Left ventricle myocardium inferior (tissue), 1 donor: ENCODE measurements at regions not wholly inside any gene's neighbourhood (a gene's known extent, or its start where the extent isn't known, plus 50 kb on each side); places are given as distances from the start of the nearest gene placed in this dataset.
"Not testable (repeated sequence)": the region's sequence is repeated elsewhere in the genome, so short reads cannot be mapped to it uniquely, and the experiment has no call there.

Source experiments
- DNase-seq: peaks from one replicate; pipeline ENCODE4 v3.0.0-alpha.2; 2020
- H3K27ac ChIP-seq: fragments of 200-600 bp; replicated peaks from 2 replicates; pipeline ENCODE4 v1.8.0; 2021
- H3K27me3 ChIP-seq: fragments of 200-600 bp; 2 replicates; pipeline ENCODE4 v1.8.0; 2021; ENCODE audit warnings: low read depth
- H3K36me3 ChIP-seq: fragments of 200-600 bp; 2 replicates; pipeline ENCODE4 v1.8.0; 2021
- H3K4me1 ChIP-seq: fragments of 200-600 bp; 2 replicates; pipeline ENCODE4 v1.8.0; 2021
- H3K4me3 ChIP-seq: fragments of 200-600 bp; 2 replicates; pipeline ENCODE4 v1.8.0; 2021; ENCODE audit warnings: mild to moderate bottlenecking, moderate library complexity
- H3K9me3 ChIP-seq: fragments of 200-600 bp; replicated peaks from 2 replicates; pipeline ENCODE4 v1.8.0; 2021
- intact Hi-C: fragments of 100-400 bp; cut with micrococcal nuclease; formaldehyde crosslinking; loops from one replicate; pipeline ENCODE4 v1.11.0; 2022
- TF ChIP-seq, protein P1 (sequence below): fragments of 200-600 bp; IDR thresholded peaks from 2 replicates; pipeline ENCODE4 v1.8.0; 2021; ENCODE audit warnings: antibody characterized with exemption, mild to moderate bottlenecking, borderline replicate concordance
- donor health status: DM: no; HTN: yes; CAD: no; lungs with severe emphysema.

DNA sequence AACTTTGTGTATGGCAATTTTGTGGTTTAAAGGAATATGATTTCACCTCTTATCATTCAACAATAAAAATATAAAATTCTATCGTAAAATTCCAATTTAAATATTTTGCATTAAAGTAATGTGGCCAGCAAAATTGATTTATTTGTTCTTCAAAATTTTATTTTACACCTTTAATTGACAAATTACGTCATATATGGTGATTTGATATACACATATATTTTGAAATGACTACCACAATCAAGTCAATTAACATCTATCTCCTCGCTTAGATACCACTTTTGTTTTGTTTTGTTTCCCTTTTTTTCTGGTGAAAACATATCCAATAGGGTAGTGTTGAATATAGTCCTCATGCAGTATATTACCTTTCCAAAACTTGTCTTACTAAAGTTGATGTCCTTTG is 467.6 kb upstream of the HS3ST5 start:
- H3K27ac ChIP-seq, result no peak overlapping the region
- no peaks in the 10 kb centered on the region for H3K4me1 ChIP-seq
- intact Hi-C loops, result no loop called here
- DNase-seq, result no peak
- TF ChIP-seq, protein P1, sequence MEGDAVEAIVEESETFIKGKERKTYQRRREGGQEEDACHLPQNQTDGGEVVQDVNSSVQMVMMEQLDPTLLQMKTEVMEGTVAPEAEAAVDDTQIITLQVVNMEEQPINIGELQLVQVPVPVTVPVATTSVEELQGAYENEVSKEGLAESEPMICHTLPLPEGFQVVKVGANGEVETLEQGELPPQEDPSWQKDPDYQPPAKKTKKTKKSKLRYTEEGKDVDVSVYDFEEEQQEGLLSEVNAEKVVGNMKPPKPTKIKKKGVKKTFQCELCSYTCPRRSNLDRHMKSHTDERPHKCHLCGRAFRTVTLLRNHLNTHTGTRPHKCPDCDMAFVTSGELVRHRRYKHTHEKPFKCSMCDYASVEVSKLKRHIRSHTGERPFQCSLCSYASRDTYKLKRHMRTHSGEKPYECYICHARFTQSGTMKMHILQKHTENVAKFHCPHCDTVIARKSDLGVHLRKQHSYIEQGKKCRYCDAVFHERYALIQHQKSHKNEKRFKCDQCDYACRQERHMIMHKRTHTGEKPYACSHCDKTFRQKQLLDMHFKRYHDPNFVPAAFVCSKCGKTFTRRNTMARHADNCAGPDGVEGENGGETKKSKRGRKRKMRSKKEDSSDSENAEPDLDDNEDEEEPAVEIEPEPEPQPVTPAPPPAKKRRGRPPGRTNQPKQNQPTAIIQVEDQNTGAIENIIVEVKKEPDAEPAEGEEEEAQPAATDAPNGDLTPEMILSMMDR, result no peak
- peaks cover 8% of the 10 kb centered on the region for H3K9me3 ChIP-seq
- H3K27me3 ChIP-seq, result no peaks in the 10 kb centered on the region
- no peaks in the 10 kb centered on the region for H3K36me3 ChIP-seq
- no peak overlapping the region for H3K4me3 ChIP-seq

DNA sequence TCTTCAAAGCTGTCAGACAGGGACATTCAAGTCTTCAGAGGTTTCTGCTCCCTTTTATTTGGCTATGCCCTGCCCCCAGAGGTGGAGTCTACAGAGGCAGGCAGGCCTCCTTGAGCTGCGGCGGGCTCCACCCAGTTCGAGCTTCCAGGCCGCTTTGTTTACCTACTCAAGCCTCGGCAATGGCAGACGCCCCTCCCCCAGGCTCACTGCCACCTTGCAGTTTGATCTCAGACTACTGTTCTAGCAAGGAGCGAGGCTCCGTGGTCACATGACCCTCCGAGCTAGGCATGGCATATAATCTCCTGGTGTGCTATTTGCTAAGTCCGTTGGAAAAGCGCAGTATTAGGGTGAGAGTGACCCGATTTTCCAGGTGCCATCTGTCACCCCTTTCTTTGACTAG is 462.6 kb upstream of the HS3ST5 start:
- H3K36me3 ChIP-seq, H3K27ac ChIP-seq, H3K4me3 ChIP-seq, DNase-seq, H3K27me3 ChIP-seq, intact Hi-C loops, H3K4me1 ChIP-seq: not testable (repeated sequence)
- peaks cover 16% of the 10 kb centered on the region for H3K9me3 ChIP-seq

DNA sequence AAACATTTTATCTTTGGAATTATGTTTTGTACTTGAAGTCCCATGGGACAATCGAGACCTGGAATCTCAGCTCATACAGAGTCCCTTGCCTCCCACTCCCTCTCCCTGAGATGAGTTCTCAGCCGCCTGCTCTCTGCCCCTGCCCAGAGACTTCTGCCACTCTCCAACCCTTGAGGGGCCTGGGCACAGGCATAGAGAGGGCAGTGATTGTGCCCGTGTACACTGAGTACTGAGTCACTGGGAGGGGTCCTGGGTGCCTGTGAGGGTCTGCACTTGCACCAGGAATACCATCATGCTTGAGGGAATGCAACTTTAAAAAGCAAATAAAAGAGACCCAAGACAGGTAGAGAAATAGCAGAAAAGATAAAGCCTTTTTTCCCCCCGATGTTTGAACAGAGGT is 453.8 kb upstream of the HS3ST5 start:
- Histone ChIP-seq H3K4me1 (no peaks in the 10 kb centered on the region), H3K27me3 (no peaks in the 10 kb centered on the region), H3K4me3 (no peak overlapping the region), H3K27ac (no peak overlapping the region), H3K9me3 (peaks cover 9% of the 10 kb centered on the region), H3K36me3 (no peaks in the 10 kb centered on the region)
- intact Hi-C loops, result no loop called here
- TF ChIP-seq, protein P1, result no peak
- no peak for DNase-seq

DNA sequence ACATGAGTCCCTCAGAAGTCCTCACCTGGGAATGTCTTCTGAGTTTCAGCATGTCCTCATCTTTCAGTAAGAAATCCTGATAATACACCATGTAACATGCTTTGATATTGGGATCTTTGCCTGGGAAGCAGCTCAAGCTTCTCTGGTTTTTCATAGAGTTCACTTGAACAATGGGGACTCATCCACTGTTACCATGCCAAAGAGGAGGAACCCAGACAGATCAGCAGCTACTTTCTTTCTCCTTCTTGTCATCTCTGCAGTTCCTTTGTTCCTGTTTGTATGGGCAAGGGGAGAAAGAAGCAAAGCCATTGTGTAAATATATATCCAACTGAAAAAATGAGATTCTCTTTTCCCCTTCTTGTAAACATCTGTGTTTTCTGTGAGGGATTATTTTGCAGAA is 450.6 kb upstream of the HS3ST5 start:
- intact Hi-C loops, result no loop called here
- Histone ChIP-seq H3K4me3 (no peak overlapping the region), H3K27ac (no peak overlapping the region), H3K9me3 (no peaks in the 10 kb centered on the region), H3K27me3 (no peaks in the 10 kb centered on the region), H3K4me1 (no peaks in the 10 kb centered on the region), H3K36me3 (no peaks in the 10 kb centered on the region)
- no peak for DNase-seq
- TF ChIP-seq, protein P1, result no peak

DNA sequence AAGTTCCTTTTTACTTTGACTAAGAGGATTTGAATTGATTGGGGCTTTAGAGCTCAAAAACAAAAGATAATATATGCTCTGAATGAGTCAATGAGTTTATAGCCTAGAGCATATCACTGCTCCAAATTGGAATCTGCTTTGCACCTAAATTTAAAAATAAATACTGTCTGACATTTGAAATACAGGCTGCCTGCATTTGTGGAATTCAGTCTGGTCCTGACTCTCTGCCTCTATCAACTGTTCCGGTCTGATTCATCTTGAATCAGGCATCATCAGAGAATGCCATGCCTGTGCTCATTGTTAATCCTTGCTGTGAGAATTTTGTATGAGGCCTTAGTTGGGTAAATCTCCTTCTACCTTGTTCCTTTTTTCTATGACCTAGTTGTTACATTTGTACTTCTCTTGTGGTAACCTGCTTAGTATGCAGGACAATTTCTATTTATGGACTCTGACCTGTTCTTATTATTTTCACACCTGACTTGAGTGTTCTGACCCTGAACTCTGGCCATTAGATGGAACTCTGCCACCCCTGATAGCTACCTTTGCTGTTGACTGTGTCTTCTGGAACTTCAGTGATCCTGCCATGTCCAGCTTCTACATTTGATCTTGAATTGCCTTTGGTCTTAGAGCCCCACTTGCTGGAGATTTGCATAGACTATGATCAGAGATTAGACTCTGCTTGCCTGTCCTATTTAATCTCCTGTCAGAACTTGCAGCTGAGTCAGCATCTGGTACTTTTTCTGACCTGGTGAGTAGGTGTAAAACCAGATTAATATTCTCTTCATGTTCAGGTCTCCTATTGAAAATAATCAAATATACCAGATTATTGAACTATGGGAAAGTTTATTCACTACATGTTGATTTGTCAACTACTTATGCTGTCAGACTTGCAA is 442.7 kb upstream of the HS3ST5 start:
- DNase-seq, result no peak
- peaks cover 8% of the 10 kb centered on the region for H3K9me3 ChIP-seq
- no peaks in the 10 kb centered on the region for H3K36me3 ChIP-seq
- H3K27me3 ChIP-seq, result no peaks in the 10 kb centered on the region
- no peaks in the 10 kb centered on the region for H3K4me1 ChIP-seq
- intact Hi-C loops, result no loop called here
- TF ChIP-seq, protein P1, result no peak
- no peak overlapping the region for H3K27ac ChIP-seq
- H3K4me3 ChIP-seq, result no peak overlapping the region

DNA sequence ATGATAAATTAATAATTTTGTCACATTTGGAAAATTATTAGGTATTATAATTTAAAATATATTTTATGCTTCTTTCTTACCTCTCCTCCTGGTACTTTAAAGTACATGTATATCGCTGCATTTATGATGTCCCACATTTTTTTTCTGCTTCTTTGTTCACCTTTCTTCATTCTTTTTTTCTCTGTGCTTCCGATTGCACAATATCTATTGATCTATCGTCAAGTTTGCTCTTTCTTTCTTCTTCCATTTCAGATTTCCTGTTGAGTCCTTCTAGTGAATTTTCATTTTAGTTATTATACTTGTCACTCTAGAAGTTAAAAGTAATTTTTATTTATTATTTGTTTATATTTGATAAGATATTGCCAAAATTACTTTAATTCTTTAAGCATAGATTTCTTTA is 441.0 kb upstream of the HS3ST5 start:
- Histone ChIP-seq H3K9me3 (peaks cover 8% of the 10 kb centered on the region), H3K27ac (no peak overlapping the region), H3K27me3 (no peaks in the 10 kb centered on the region), H3K4me1 (no peaks in the 10 kb centered on the region), H3K4me3 (no peak overlapping the region), H3K36me3 (no peaks in the 10 kb centered on the region)
- intact Hi-C loops, result no loop called here
- DNase-seq, result no peak
- TF ChIP-seq, protein P1, result no peak
